ENCODE measurements at regions not wholly inside any gene's neighbourhood (a gene's known extent, or its start where the extent isn't known, plus 50 kb on each side); places are given as distances from the start of the nearest gene placed in this dataset.

- DNase-seq (ENCODE audit: low read depth) = no peak
- H3K4me3 ChIP-seq (ENCODE audit: low read depth, low read length) = no peak overlapping the region
- no peaks in the 10 kb centered on the region for H3K27me3 ChIP-seq (ENCODE audit: control insufficient read depth, insufficient read depth, low read length)
- TF ChIP-seq CTCF (IDR thresholded peaks at IDR 0.05; ENCODE audit: insufficient read depth, low read length, poor library complexity, severe bottlenecking) = no peak
- H3K36me3 ChIP-seq (ENCODE audit: control insufficient read depth, insufficient read depth, low read length) = no peaks in the 10 kb centered on the region
Measured at GRCh38 chr7:113444261-113444660, 325.9 kb upstream of the SMIM30 start.

GRCh38 chr7:113440173-113440572, 321.8 kb upstream of the SMIM30 start:
- Histone ChIP-seq H3K36me3 (ENCODE audit: control insufficient read depth, insufficient read depth, low read length) (no peaks in the 10 kb centered on the region), H3K27me3 (ENCODE audit: control insufficient read depth, insufficient read depth, low read length) (no peaks in the 10 kb centered on the region), H3K4me3 (ENCODE audit: low read depth, low read length) (no peak overlapping the region)
- TF ChIP-seq CTCF (IDR thresholded peaks at IDR 0.05; ENCODE audit: insufficient read depth, low read length, poor library complexity, severe bottlenecking) = no peak
- no peak for DNase-seq (ENCODE audit: low read depth)

- no peak for DNase-seq (ENCODE audit: low read depth)
- Histone ChIP-seq H3K36me3 (ENCODE audit: control insufficient read depth, insufficient read depth, low read length) (no peaks in the 10 kb centered on the region), H3K4me3 (ENCODE audit: low read depth, low read length) (no peak overlapping the region), H3K27me3 (ENCODE audit: control insufficient read depth, insufficient read depth, low read length) (no peaks in the 10 kb centered on the region)
- no peak for TF ChIP-seq CTCF (IDR thresholded peaks at IDR 0.05; ENCODE audit: insufficient read depth, low read length, poor library complexity, severe bottlenecking)
Measured at GRCh38 chr7:113431406-113431805, 313.1 kb upstream of the SMIM30 start.

- no peaks in the 10 kb centered on the region for H3K36me3 ChIP-seq (ENCODE audit: control insufficient read depth, insufficient read depth, low read length)
- no peaks in the 10 kb centered on the region for H3K27me3 ChIP-seq (ENCODE audit: control insufficient read depth, insufficient read depth, low read length)
- TF ChIP-seq CTCF (IDR thresholded peaks at IDR 0.05; ENCODE audit: insufficient read depth, low read length, poor library complexity, severe bottlenecking) = no peak
- H3K4me3 ChIP-seq (ENCODE audit: low read depth, low read length) = no peak overlapping the region
- DNase-seq (ENCODE audit: low read depth) = no peak
Measured at GRCh38 chr7:113424185-113424817, 305.9 kb upstream of the SMIM30 start.

- peak; percentile 49 for DNase-seq (ENCODE audit: low read depth)
Measured at GRCh38 chr7:113421696-113422330, 303.5 kb upstream of the SMIM30 start.

More at GRCh38 chr7:113421696-113422330, 303.5 kb upstream of the SMIM30 start:
- H3K4me3 ChIP-seq (ENCODE audit: low read depth, low read length) = no peak overlapping the region
- no peaks in the 10 kb centered on the region for H3K27me3 ChIP-seq (ENCODE audit: control insufficient read depth, insufficient read depth, low read length)
- TF ChIP-seq CTCF (IDR thresholded peaks at IDR 0.05; ENCODE audit: insufficient read depth, low read length, poor library complexity, severe bottlenecking) = peak; percentile 89
- H3K36me3 ChIP-seq (ENCODE audit: control insufficient read depth, insufficient read depth, low read length) = no peaks in the 10 kb centered on the region
